GM13976 (cell line): ENCODE measurements at regions not wholly inside any gene's neighbourhood (a gene's known extent, or its start where the extent isn't known, plus 50 kb on each side); places are given as distances from the start of the nearest gene placed in this dataset.

ENCODE experiments used
- DNase-seq: peaks from one replicate; pipeline ENCODE4 v3.0.0; 2012; ENCODE audit warnings: low spot score
- CTCF ChIP-seq: IDR thresholded peaks from 2 replicates; pipeline ENCODE4 v1.5.1; 2012; ENCODE audit warnings: borderline replicate concordance, mild to moderate bottlenecking; ENCODE audit not compliant: insufficient read depth; ENCODE audit errors: extremely low read depth, missing control alignments, control extremely low read depth
- in situ Hi-C: fragments of 300-500 bp; cut with MboI; formaldehyde crosslinking; loops from one replicate; pipeline ENCODE4 v1.12.0; 2022; ENCODE audit warnings: low sequenced_read_pairs, mixed read lengths, inconsistent platforms; ENCODE audit not compliant: unreplicated experiment

GRCh38 chr17:72520665-72521303, 400.0 kb downstream of the SOX9 start:
- DNase-seq, result peak; percentile 51
- TF ChIP-seq CTCF, result no peak
- in situ Hi-C loops, result no loop called here

- in situ Hi-C loops, result no loop called here
- TF ChIP-seq CTCF, result no peak
- no peak for DNase-seq
Observed at GRCh38 chr17:72523491-72523890, 402.7 kb downstream of the SOX9 start.

GRCh38 chr17:72525225-72526015, 404.6 kb downstream of the SOX9 start:
- DNase-seq, result no peak
- TF ChIP-seq CTCF, result no peak
- in situ Hi-C loops, result loop anchor here (25.0 kb wide), 3 partner anchors 413 to 1763 kb away; partner anchors contain the start of gene SOX9

GRCh38 chr17:72526769-72527168, 405.9 kb downstream of the SOX9 start:
- no peak for TF ChIP-seq CTCF
- in situ Hi-C loops, result loop anchor here (25.0 kb wide), 3 partner anchors 414 to 1764 kb away; partner anchors contain the start of gene SOX9
- no peak for DNase-seq

GRCh38 chr17:72527789-72528188, 407.0 kb downstream of the SOX9 start:
- in situ Hi-C loops, result loop anchor here (25.0 kb wide), 3 partner anchors 415 to 1765 kb away; partner anchors contain the start of gene SOX9
- no peak for TF ChIP-seq CTCF

GRCh38 chr17:72528683-72529082, 407.9 kb downstream of the SOX9 start:
- DNase-seq, result no peak
- TF ChIP-seq CTCF, result no peak
- in situ Hi-C loops, result loop anchor here (25.0 kb wide), 3 partner anchors 416 to 1766 kb away; partner anchors contain the start of gene SOX9

More at GRCh38 chr17:72527789-72528188, 407.0 kb downstream of the SOX9 start:
- no peak for DNase-seq
